ENCODE measurements at regions not wholly inside any gene's neighbourhood (a gene's known extent, or its start where the extent isn't known, plus 50 kb on each side); places are given as distances from the start of the nearest gene placed in this dataset.

- no peak for TF ChIP-seq EZH2 (IDR thresholded peaks at IDR 0.05; ENCODE audit: low read length)
- TF ChIP-seq, protein P1, sequence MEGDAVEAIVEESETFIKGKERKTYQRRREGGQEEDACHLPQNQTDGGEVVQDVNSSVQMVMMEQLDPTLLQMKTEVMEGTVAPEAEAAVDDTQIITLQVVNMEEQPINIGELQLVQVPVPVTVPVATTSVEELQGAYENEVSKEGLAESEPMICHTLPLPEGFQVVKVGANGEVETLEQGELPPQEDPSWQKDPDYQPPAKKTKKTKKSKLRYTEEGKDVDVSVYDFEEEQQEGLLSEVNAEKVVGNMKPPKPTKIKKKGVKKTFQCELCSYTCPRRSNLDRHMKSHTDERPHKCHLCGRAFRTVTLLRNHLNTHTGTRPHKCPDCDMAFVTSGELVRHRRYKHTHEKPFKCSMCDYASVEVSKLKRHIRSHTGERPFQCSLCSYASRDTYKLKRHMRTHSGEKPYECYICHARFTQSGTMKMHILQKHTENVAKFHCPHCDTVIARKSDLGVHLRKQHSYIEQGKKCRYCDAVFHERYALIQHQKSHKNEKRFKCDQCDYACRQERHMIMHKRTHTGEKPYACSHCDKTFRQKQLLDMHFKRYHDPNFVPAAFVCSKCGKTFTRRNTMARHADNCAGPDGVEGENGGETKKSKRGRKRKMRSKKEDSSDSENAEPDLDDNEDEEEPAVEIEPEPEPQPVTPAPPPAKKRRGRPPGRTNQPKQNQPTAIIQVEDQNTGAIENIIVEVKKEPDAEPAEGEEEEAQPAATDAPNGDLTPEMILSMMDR (optimal IDR thresholded peaks at IDR 0.05 in 1 of 3, IDR thresholded peaks at IDR 0.05 in 1 of 3, conservative IDR thresholded peaks at IDR 0.05 in 1 of 3; ENCODE audit: extremely low read depth in 1 of 3, insufficient read depth in 2 of 3, low read length in 3 of 3), result no peak
These were observed 488.9 kb upstream of the CA10 start for GRCh38 chr17:52647411-52647810.
